Activated B cell treated with CpG ODN at 0.5 μM for 24 hours (primary cell): ENCODE measurements at regions not wholly inside any gene's neighbourhood (a gene's known extent, or its start where the extent isn't known, plus 50 kb on each side); places are given as distances from the start of the nearest gene placed in this dataset.

Experiments used
- ATAC-seq: fragments of 200-7000 bp; cut with Tn5 transposase; one replicate; pipeline ENCODE4 v1.10.0; 2021; ENCODE audit warnings: low read depth, mild to moderate bottlenecking, moderate library complexity
- CTCF ChIA-PET: fragments of 350-600 bp; sonication (Branson Sonifier 250); formaldehyde crosslinking; loops from one replicate; lab custom pipeline; 2021; ENCODE audit warnings: antibody characterized with exemption; lab: Charles Lee
- POLR2A ChIA-PET: fragments of 350-600 bp; sonication (Branson Sonifier 250); formaldehyde crosslinking; loops from one replicate; lab custom pipeline; 2021; ENCODE audit warnings: antibody characterized with exemption; lab: Charles Lee
- DNase-seq: peaks from one replicate; pipeline ENCODE4 v3.0.0; 2022
- H3K27ac Mint-ChIP-seq: one replicate; pipeline ENCODE4 v1.8.0; 2020; ENCODE audit warnings: mixed read lengths
- H3K27me3 Mint-ChIP-seq: one replicate; pipeline ENCODE4 v1.8.0; 2021; ENCODE audit warnings: mixed read lengths
- H3K36me3 Mint-ChIP-seq: one replicate; pipeline ENCODE4 v1.8.0; 2021; ENCODE audit warnings: low read depth, mixed read lengths
- H3K4me1 Mint-ChIP-seq: one replicate; pipeline ENCODE4 v1.8.0; 2021; ENCODE audit warnings: mixed read lengths
- H3K4me3 Mint-ChIP-seq: one replicate; pipeline ENCODE4 v1.8.0; 2020; ENCODE audit warnings: mild to moderate bottlenecking, mixed read lengths
- H3K9me3 Mint-ChIP-seq: one replicate; pipeline ENCODE4 v1.8.0; 2020; ENCODE audit warnings: mixed read lengths
- intact Hi-C: fragments of 100-400 bp; cut with micrococcal nuclease; formaldehyde crosslinking; loops from one replicate; pipeline ENCODE4 v1.15.1; 2024
- TF ChIP-seq, protein P1 (sequence below): fragments of 200-600 bp; IDR thresholded peaks from one replicate; pipeline ENCODE4 v1.8.0; 2022; ENCODE audit warnings: antibody characterized with exemption, mild to moderate bottlenecking

GRCh38 chr12:118528625-118529024, 152.3 kb downstream of the SUDS3 start:
- Mint-ChIP-seq H3K9me3 (peaks cover 7% of the 10 kb centered on the region), H3K4me1 (no peaks in the 10 kb centered on the region), H3K4me3 (no peak overlapping the region), H3K36me3 (no peaks in the 10 kb centered on the region), H3K27me3 (peaks cover 3% of the 10 kb centered on the region), H3K27ac (no peak overlapping the region)
- intact Hi-C loops = no loop called here
- DNase-seq (no peak), ATAC-seq (no peak)
- TF ChIP-seq, protein P1, sequence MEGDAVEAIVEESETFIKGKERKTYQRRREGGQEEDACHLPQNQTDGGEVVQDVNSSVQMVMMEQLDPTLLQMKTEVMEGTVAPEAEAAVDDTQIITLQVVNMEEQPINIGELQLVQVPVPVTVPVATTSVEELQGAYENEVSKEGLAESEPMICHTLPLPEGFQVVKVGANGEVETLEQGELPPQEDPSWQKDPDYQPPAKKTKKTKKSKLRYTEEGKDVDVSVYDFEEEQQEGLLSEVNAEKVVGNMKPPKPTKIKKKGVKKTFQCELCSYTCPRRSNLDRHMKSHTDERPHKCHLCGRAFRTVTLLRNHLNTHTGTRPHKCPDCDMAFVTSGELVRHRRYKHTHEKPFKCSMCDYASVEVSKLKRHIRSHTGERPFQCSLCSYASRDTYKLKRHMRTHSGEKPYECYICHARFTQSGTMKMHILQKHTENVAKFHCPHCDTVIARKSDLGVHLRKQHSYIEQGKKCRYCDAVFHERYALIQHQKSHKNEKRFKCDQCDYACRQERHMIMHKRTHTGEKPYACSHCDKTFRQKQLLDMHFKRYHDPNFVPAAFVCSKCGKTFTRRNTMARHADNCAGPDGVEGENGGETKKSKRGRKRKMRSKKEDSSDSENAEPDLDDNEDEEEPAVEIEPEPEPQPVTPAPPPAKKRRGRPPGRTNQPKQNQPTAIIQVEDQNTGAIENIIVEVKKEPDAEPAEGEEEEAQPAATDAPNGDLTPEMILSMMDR = no peak
- POLR2A ChIA-PET = no interaction called here
- CTCF ChIA-PET = no interaction called here

DNA sequence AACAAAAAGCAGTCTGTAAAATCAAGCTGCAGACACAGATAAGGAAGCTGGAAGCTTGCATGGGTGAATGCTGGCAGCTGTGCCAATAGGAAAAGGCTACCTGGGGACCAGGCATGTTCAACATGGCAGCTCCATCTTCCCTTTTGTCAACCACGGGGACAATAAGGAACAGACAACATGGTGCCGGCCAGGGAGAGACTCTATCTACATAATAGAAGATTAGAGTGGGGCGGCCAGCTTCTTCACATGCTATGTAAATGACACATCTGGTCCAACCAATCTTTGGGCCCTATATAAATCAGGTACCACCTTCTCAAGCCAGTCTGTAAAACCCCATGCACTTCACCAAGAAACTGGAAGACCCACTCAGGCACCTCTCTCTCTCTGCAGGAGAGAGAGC, 157.6 kb downstream of the SUDS3 start:
- Mint-ChIP-seq H3K27ac (no peak overlapping the region), H3K36me3 (no peaks in the 10 kb centered on the region), H3K9me3 (peaks cover 7% of the 10 kb centered on the region), H3K27me3 (peaks cover 4% of the 10 kb centered on the region), H3K4me3 (no peak overlapping the region), H3K4me1 (no peaks in the 10 kb centered on the region)
- intact Hi-C loops = no loop called here
- no peak for DNase-seq
- no peak for ATAC-seq
- ChIA-PET CTCF (no interaction called here), POLR2A (no interaction called here)
- TF ChIP-seq, protein P1 = no peak

- Mint-ChIP-seq H3K27me3 (peaks cover 4% of the 10 kb centered on the region), H3K27ac (no peak overlapping the region), H3K4me3 (no peak overlapping the region), H3K36me3 (no peaks in the 10 kb centered on the region), H3K4me1 (no peaks in the 10 kb centered on the region), H3K9me3 (no peaks in the 10 kb centered on the region)
- DNase-seq (no peak), ATAC-seq (no peak)
- TF ChIP-seq, protein P1 = no peak
- ChIA-PET POLR2A (no interaction called here), CTCF (no interaction called here)
- intact Hi-C loops = no loop called here
These were observed 160.1 kb downstream of the SUDS3 start for GRCh38 chr12:118536306-118536906.

GRCh38 chr12:118537481-118537917, 161.1 kb downstream of the SUDS3 start:
- Mint-ChIP-seq H3K4me3 (no peak overlapping the region), H3K27me3 (peaks cover 4% of the 10 kb centered on the region), H3K36me3 (no peaks in the 10 kb centered on the region), H3K27ac (no peak overlapping the region), H3K9me3 (no peaks in the 10 kb centered on the region), H3K4me1 (no peaks in the 10 kb centered on the region)
- POLR2A ChIA-PET = no interaction called here
- DNase-seq = no peak
- intact Hi-C loops = no loop called here
- CTCF ChIA-PET = no interaction called here
- no peak for ATAC-seq
- TF ChIP-seq, protein P1 = no peak

GRCh38 chr12:118541071-118541470, 164.7 kb downstream of the SUDS3 start:
- intact Hi-C loops = no loop called here
- H3K4me1 Mint-ChIP-seq = no peaks in the 10 kb centered on the region
- H3K27ac Mint-ChIP-seq = no peak overlapping the region

More at GRCh38 chr12:118541071-118541470, 164.7 kb downstream of the SUDS3 start:
- TF ChIP-seq, protein P1 = no peak
- DNase-seq (no peak), ATAC-seq (no peak)
- H3K36me3 Mint-ChIP-seq = no peaks in the 10 kb centered on the region
- ChIA-PET POLR2A (no interaction called here), CTCF (no interaction called here)
- H3K27me3 Mint-ChIP-seq = peaks cover 4% of the 10 kb centered on the region
- no peak overlapping the region for H3K4me3 Mint-ChIP-seq
- H3K9me3 Mint-ChIP-seq = no peaks in the 10 kb centered on the region
